Body of pancreas (tissue), 4 donors: ENCODE measurements at regions not wholly inside any gene's neighbourhood (a gene's known extent, or its start where the extent isn't known, plus 50 kb on each side); places are given as distances from the start of the nearest gene placed in this dataset.

Experiments
- CTCF ChIP-seq, 7 experiments: fragments of 450-650 bp in 4 of 7; fragments of 200-600 bp in 3 of 7; sonication (generic) in 3 of 7; IDR thresholded peaks; one replicate each; pipeline ENCODE4 v1.5.1; 2016 to 2019; ENCODE audit warnings: antibody characterized with exemption in 7 of 7
- POLR2A ChIP-seq, 3 donors: fragments of 450-650 bp; IDR thresholded peaks; one replicate each; pipeline ENCODE4 v1.6.1; 2016; ENCODE audit warnings: antibody characterized with exemption in 3 of 3, mild to moderate bottlenecking in 2 of 3

- TF ChIP-seq CTCF (IDR thresholded peaks at IDR 0.05) (no peak), POLR2A (IDR thresholded peaks at IDR 0.05) (no peak)
These were observed 186.3 kb upstream of the USP25 start for GRCh38 chr21:15543473-15543872.
